ENCODE measurements at regions not wholly inside any gene's neighbourhood (a gene's known extent, or its start where the extent isn't known, plus 50 kb on each side); places are given as distances from the start of the nearest gene placed in this dataset.
A peak's percentile ranks its signal among the peaks of the same experiment; 100 is the strongest.
"Not testable (repeated sequence)": the region's sequence is repeated elsewhere in the genome, so short reads cannot be mapped to it uniquely, and the experiment has no call there.

GRCh38 chr1:148352470-148353053 lies 130.5 kb downstream of the PPIAL4G start:
- TF ChIP-seq, protein P1, sequence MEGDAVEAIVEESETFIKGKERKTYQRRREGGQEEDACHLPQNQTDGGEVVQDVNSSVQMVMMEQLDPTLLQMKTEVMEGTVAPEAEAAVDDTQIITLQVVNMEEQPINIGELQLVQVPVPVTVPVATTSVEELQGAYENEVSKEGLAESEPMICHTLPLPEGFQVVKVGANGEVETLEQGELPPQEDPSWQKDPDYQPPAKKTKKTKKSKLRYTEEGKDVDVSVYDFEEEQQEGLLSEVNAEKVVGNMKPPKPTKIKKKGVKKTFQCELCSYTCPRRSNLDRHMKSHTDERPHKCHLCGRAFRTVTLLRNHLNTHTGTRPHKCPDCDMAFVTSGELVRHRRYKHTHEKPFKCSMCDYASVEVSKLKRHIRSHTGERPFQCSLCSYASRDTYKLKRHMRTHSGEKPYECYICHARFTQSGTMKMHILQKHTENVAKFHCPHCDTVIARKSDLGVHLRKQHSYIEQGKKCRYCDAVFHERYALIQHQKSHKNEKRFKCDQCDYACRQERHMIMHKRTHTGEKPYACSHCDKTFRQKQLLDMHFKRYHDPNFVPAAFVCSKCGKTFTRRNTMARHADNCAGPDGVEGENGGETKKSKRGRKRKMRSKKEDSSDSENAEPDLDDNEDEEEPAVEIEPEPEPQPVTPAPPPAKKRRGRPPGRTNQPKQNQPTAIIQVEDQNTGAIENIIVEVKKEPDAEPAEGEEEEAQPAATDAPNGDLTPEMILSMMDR (IDR thresholded peaks at IDR 0.05; ENCODE audit: unreplicated experiment): no peak
- no peak overlapping the region for H3K4me3 Mint-ChIP-seq (ENCODE audit: unreplicated experiment)
- ChIA-PET POLR2A (interaction anchor here (0.7 kb wide), 1 partner anchor 89 kb away, joined by 3 read pairs; no protein-coding TSS in a partner anchor), CTCF (interaction anchor here (1.4 to 1.8 kb wide), 2 partner anchors 19 to 71 kb away, joined by 3 to 15 read pairs; no protein-coding TSS in a partner anchor)
- intact Hi-C loops (cut with micrococcal nuclease): no loop called here
- no peaks in the 10 kb centered on the region for H3K9me3 Mint-ChIP-seq (ENCODE audit: unreplicated experiment)
- H3K27me3 Mint-ChIP-seq (ENCODE audit: insufficient read depth, unreplicated experiment): peaks cover 68% of the 10 kb centered on the region
- no peak overlapping the region for H3K27ac Mint-ChIP-seq (ENCODE audit: low read depth, unreplicated experiment)
- no peak for DNase-seq (ENCODE audit: unreplicated experiment)
- no TSS peak for BruUV-seq (replicated peaks)
- H3K36me3 Mint-ChIP-seq (ENCODE audit: insufficient read depth, unreplicated experiment): peaks cover 1% of the 10 kb centered on the region
- H3K4me1 Mint-ChIP-seq (ENCODE audit: insufficient read depth, unreplicated experiment): peaks cover 8% of the 10 kb centered on the region

- TF ChIP-seq, protein P1 (IDR thresholded peaks at IDR 0.05; ENCODE audit: unreplicated experiment): no peak
- H3K27ac Mint-ChIP-seq (ENCODE audit: low read depth, unreplicated experiment): no peak overlapping the region
- H3K27me3 Mint-ChIP-seq (ENCODE audit: insufficient read depth, unreplicated experiment): peaks cover 72% of the 10 kb centered on the region
- no peak for DNase-seq (ENCODE audit: unreplicated experiment)
- H3K4me1 Mint-ChIP-seq (ENCODE audit: insufficient read depth, unreplicated experiment): peaks cover 9% of the 10 kb centered on the region
- intact Hi-C loops (cut with micrococcal nuclease): no loop called here
- H3K36me3 Mint-ChIP-seq (ENCODE audit: insufficient read depth, unreplicated experiment): no peaks in the 10 kb centered on the region
- BruUV-seq (replicated peaks): no TSS peak
- POLR2A ChIA-PET: interaction anchor here (0.6 kb wide), 1 partner anchor 68 kb away, joined by 6 read pairs; no protein-coding TSS in a partner anchor
- no peaks in the 10 kb centered on the region for H3K9me3 Mint-ChIP-seq (ENCODE audit: unreplicated experiment)
- CTCF ChIA-PET: interaction anchor here (0.6 to 4.4 kb wide), 3 partner anchors 8 to 23 kb away, joined by 5 to 37 read pairs (median 6); no protein-coding TSS in a partner anchor
- no peak overlapping the region for H3K4me3 Mint-ChIP-seq (ENCODE audit: unreplicated experiment)
Measured at GRCh38 chr1:148347781-148348180, 135.3 kb downstream of the PPIAL4G start.

- H3K4me1 Mint-ChIP-seq (ENCODE audit: insufficient read depth, unreplicated experiment); H3K36me3 Mint-ChIP-seq (ENCODE audit: insufficient read depth, unreplicated experiment); H3K9me3 Mint-ChIP-seq (ENCODE audit: unreplicated experiment); BruUV-seq (replicated peaks); H3K4me3 Mint-ChIP-seq (ENCODE audit: unreplicated experiment); H3K27ac Mint-ChIP-seq (ENCODE audit: low read depth, unreplicated experiment); intact Hi-C loops (cut with micrococcal nuclease): not testable (repeated sequence)
- DNase-seq (ENCODE audit: unreplicated experiment): peak; percentile 56
- ChIA-PET CTCF (interaction anchor here (0.7 to 4.4 kb wide), 15 partner anchors 10 to 321 kb away, joined by 3 to 37 read pairs (median 3); no protein-coding TSS in a partner anchor), POLR2A (interaction anchor here (0.7 to 1.3 kb wide), 3 partner anchors 9 to 18 kb away, joined by 3 to 5 read pairs (median 3); no protein-coding TSS in a partner anchor)
- H3K27me3 Mint-ChIP-seq (ENCODE audit: insufficient read depth, unreplicated experiment): peaks cover 51% of the 10 kb centered on the region
- TF ChIP-seq, protein P1 (IDR thresholded peaks at IDR 0.05; ENCODE audit: unreplicated experiment): peak; percentile 63
Measured at GRCh38 chr1:148345659-148346151, 137.4 kb downstream of the PPIAL4G start.

GRCh38 chr1:148344651-148345050 lies 138.5 kb downstream of the PPIAL4G start:
- POLR2A ChIA-PET; H3K9me3 Mint-ChIP-seq (ENCODE audit: unreplicated experiment); H3K36me3 Mint-ChIP-seq (ENCODE audit: insufficient read depth, unreplicated experiment); DNase-seq (ENCODE audit: unreplicated experiment); BruUV-seq (replicated peaks); H3K4me3 Mint-ChIP-seq (ENCODE audit: unreplicated experiment); H3K4me1 Mint-ChIP-seq (ENCODE audit: insufficient read depth, unreplicated experiment); H3K27ac Mint-ChIP-seq (ENCODE audit: low read depth, unreplicated experiment); intact Hi-C loops (cut with micrococcal nuclease): not testable (repeated sequence)
- H3K27me3 Mint-ChIP-seq (ENCODE audit: insufficient read depth, unreplicated experiment): peaks cover 40% of the 10 kb centered on the region
- CTCF ChIA-PET: interaction anchor here (0.9 to 4.4 kb wide), 9 partner anchors 9 to 320 kb away, joined by 3 to 37 read pairs (median 4); no protein-coding TSS in a partner anchor

- BruUV-seq (replicated peaks); H3K27ac Mint-ChIP-seq (ENCODE audit: low read depth, unreplicated experiment); H3K4me1 Mint-ChIP-seq (ENCODE audit: insufficient read depth, unreplicated experiment); H3K4me3 Mint-ChIP-seq (ENCODE audit: unreplicated experiment); POLR2A ChIA-PET; intact Hi-C loops (cut with micrococcal nuclease); H3K36me3 Mint-ChIP-seq (ENCODE audit: insufficient read depth, unreplicated experiment); DNase-seq (ENCODE audit: unreplicated experiment); H3K9me3 Mint-ChIP-seq (ENCODE audit: unreplicated experiment); CTCF ChIA-PET: not testable (repeated sequence)
- H3K27me3 Mint-ChIP-seq (ENCODE audit: insufficient read depth, unreplicated experiment): peaks cover 11% of the 10 kb centered on the region
Measured at GRCh38 chr1:148341729-148342128, 141.4 kb downstream of the PPIAL4G start.

- ChIA-PET POLR2A (interaction anchor here (0.8 to 2.9 kb wide), 3 partner anchors 9 to 72 kb away, joined by 3 to 45 read pairs (median 3); no protein-coding TSS in a partner anchor), CTCF (interaction anchor here (0.6 to 5.2 kb wide), 2 partner anchors 10 to 44 kb away, joined by 3 to 37 read pairs; no protein-coding TSS in a partner anchor)
- DNase-seq (ENCODE audit: unreplicated experiment); H3K27me3 Mint-ChIP-seq (ENCODE audit: insufficient read depth, unreplicated experiment); H3K27ac Mint-ChIP-seq (ENCODE audit: low read depth, unreplicated experiment); H3K36me3 Mint-ChIP-seq (ENCODE audit: insufficient read depth, unreplicated experiment); H3K9me3 Mint-ChIP-seq (ENCODE audit: unreplicated experiment); BruUV-seq (replicated peaks); H3K4me3 Mint-ChIP-seq (ENCODE audit: unreplicated experiment); intact Hi-C loops (cut with micrococcal nuclease); H3K4me1 Mint-ChIP-seq (ENCODE audit: insufficient read depth, unreplicated experiment): not testable (repeated sequence)
Measured at GRCh38 chr1:148336121-148336918, 146.8 kb downstream of the PPIAL4G start.
